ENCODE measurements at regions not wholly inside any gene's neighbourhood (a gene's known extent, or its start where the extent isn't known, plus 50 kb on each side); places are given as distances from the start of the nearest gene placed in this dataset.

- BruUV-seq (replicated peaks), result no TSS peak
- Histone ChIP-seq H3K4me1 (ENCODE audit: control insufficient read depth in 1 of 2, insufficient read depth in 2 of 2, low read length in 2 of 2) (no peaks in the 10 kb centered on the region), H3K4me3 (replicated peaks in 1 of 2; ENCODE audit: low read depth in 1 of 2, low read length in 2 of 2) (no peak overlapping the region), H3K9me2 (ENCODE audit: insufficient read depth) (no peaks in the 10 kb centered on the region), H3K27ac (ENCODE audit: low read depth, low read length) (no peak overlapping the region), H3K4me2 (ENCODE audit: low read length) (no peak overlapping the region), H3K9ac (ENCODE audit: low read length) (no peak overlapping the region), H3K79me2 (ENCODE audit: insufficient read depth, low read length) (no peaks in the 10 kb centered on the region), H3K27me3 (ENCODE audit: insufficient read depth, low read length) (no peaks in the 10 kb centered on the region), H2AFZ (ENCODE audit: low read depth, low read length, poor library complexity, severe bottlenecking) (no peak overlapping the region), H4K20me1 (ENCODE audit: insufficient read depth) (no peaks in the 10 kb centered on the region), H3K9me3 (ENCODE audit: control insufficient read depth in 1 of 2, insufficient read depth in 1 of 2, low read depth in 1 of 2, low read length in 2 of 2) (peaks cover 0 to 8% of the 10 kb centered on the region in 2 experiments; a peak in 1 of 4 replicates), H3K36me3 (ENCODE audit: control insufficient read depth in 1 of 2, insufficient read depth in 2 of 2, low read length in 2 of 2) (no peaks in the 10 kb centered on the region)
- ChIA-PET RAD21 (ENCODE audit: low non-redundant PET in 1 of 2, low total read pairs in 2 of 2, uncharacterized antibody in 2 of 2, unreplicated experiment in 2 of 2) (no interaction called here), CTCF (no interaction called here), POLR2A (no interaction called here)
- DNase-seq (ENCODE audit: low read depth, low spot score) (no peak), ATAC-seq (no peak)
- intact Hi-C loops (cut with micrococcal nuclease), result no loop called here
- no peak for TF ChIP-seq SP1 (IDR thresholded peaks at IDR 0.05; ENCODE audit: low read depth)
- no peak for TF ChIP-seq ELF1 (IDR thresholded peaks at IDR 0.05; ENCODE audit: borderline replicate concordance, low read depth)
- TF ChIP-seq YY1 (IDR thresholded peaks at IDR 0.05; ENCODE audit: extremely low read depth, insufficient replicate concordance, low read depth, low read length), result no peak
- TF ChIP-seq POLR2AphosphoS5 (IDR thresholded peaks at IDR 0.05; ENCODE audit: low read depth, low read length), result no peak
- no peak for TF ChIP-seq ZNF274 (IDR thresholded peaks at IDR 0.05; ENCODE audit: low read depth, low read length)
- no peak for TF ChIP-seq SIN3A (IDR thresholded peaks at IDR 0.05; ENCODE audit: low read depth)
- TF ChIP-seq RAD21 (IDR thresholded peaks at IDR 0.05; ENCODE audit: low read depth), result no peak
- no peak for TF ChIP-seq MAX (IDR thresholded peaks at IDR 0.05)
- TF ChIP-seq, protein P1, sequence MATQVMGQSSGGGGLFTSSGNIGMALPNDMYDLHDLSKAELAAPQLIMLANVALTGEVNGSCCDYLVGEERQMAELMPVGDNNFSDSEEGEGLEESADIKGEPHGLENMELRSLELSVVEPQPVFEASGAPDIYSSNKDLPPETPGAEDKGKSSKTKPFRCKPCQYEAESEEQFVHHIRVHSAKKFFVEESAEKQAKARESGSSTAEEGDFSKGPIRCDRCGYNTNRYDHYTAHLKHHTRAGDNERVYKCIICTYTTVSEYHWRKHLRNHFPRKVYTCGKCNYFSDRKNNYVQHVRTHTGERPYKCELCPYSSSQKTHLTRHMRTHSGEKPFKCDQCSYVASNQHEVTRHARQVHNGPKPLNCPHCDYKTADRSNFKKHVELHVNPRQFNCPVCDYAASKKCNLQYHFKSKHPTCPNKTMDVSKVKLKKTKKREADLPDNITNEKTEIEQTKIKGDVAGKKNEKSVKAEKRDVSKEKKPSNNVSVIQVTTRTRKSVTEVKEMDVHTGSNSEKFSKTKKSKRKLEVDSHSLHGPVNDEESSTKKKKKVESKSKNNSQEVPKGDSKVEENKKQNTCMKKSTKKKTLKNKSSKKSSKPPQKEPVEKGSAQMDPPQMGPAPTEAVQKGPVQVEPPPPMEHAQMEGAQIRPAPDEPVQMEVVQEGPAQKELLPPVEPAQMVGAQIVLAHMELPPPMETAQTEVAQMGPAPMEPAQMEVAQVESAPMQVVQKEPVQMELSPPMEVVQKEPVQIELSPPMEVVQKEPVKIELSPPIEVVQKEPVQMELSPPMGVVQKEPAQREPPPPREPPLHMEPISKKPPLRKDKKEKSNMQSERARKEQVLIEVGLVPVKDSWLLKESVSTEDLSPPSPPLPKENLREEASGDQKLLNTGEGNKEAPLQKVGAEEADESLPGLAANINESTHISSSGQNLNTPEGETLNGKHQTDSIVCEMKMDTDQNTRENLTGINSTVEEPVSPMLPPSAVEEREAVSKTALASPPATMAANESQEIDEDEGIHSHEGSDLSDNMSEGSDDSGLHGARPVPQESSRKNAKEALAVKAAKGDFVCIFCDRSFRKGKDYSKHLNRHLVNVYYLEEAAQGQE (IDR thresholded peaks at IDR 0.05; ENCODE audit: low read depth), result no peak
- no peak for TF ChIP-seq JUND (IDR thresholded peaks at IDR 0.05)
- TF ChIP-seq CBX3 (IDR thresholded peaks at IDR 0.05; ENCODE audit: low read depth), result no peak
- TF ChIP-seq EGR1 (IDR thresholded peaks at IDR 0.05; ENCODE audit: low read depth), result no peak
- TF ChIP-seq, protein P2, sequence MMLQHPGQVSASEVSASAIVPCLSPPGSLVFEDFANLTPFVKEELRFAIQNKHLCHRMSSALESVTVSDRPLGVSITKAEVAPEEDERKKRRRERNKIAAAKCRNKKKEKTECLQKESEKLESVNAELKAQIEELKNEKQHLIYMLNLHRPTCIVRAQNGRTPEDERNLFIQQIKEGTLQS (IDR thresholded peaks at IDR 0.05), result no peak
- no peak for TF ChIP-seq ZFX (IDR thresholded peaks at IDR 0.05)
- TF ChIP-seq CEBPB (IDR thresholded peaks at IDR 0.05; ENCODE audit: low read depth), result no peak
- TF ChIP-seq EZH2 (IDR thresholded peaks at IDR 0.05), result no peak
- no peak for TF ChIP-seq TCF7L2 (IDR thresholded peaks at IDR 0.05; ENCODE audit: borderline replicate concordance, extremely low read depth, insufficient read depth, insufficient read length)
Observed at GRCh38 chr6:164216368-164216767, 801.9 kb downstream of the QKI start.
